Hippocampal formation (tissue), 2 donors: ENCODE measurements at regions not wholly inside any gene's neighbourhood (a gene's known extent, or its start where the extent isn't known, plus 50 kb on each side); places are given as distances from the start of the nearest gene placed in this dataset.
"Not testable (repeated sequence)": the region's sequence is repeated elsewhere in the genome, so short reads cannot be mapped to it uniquely, and the experiment has no call there.

Experiments used
- DNase-seq, 2 donors: peaks; one replicate each; lab custom pipeline; 2025; lab: John Stamatoyannopoulos, UW

DNA sequence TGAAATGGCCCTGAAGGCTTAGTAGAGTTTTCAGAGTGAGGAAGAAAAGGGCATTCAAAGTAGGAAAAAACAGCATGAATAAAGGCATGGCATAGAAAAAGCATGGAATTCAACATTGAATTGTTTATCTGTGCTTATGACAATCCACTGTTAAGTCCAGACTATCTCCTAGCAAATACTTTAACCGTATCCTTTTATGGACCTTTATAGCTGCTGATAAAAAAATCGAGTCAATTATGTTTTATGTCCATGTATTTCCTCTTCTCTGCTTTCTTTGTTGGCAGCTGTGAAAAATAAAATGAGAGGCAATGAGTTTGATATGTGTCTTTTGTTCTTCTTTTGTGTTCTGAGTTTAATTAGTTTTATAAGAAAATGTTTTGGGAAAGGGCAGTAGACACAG lies 70.4 kb downstream of the TDRD15 start:
- no peak for DNase-seq

DNA sequence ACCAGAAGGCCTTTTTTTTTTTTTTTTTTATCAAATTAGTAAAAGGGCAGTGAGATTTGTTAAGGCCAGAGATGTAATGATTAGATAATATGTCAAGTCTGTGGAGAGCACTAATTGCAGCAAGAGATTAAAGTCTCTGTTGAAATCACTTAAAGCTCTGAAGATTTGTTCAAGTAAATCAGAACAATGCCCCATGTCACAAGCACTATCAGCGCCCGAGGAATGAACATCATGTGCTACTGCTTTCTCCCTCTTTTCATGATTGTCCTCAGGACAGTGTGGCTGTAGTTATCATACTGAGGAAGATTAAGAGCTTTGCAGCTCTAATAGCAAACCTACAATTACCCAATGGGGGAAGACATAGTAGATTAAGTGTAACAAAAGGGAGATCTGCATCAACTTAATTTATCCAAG lies 71.1 kb downstream of the TDRD15 start:
- DNase-seq = no peak

DNA sequence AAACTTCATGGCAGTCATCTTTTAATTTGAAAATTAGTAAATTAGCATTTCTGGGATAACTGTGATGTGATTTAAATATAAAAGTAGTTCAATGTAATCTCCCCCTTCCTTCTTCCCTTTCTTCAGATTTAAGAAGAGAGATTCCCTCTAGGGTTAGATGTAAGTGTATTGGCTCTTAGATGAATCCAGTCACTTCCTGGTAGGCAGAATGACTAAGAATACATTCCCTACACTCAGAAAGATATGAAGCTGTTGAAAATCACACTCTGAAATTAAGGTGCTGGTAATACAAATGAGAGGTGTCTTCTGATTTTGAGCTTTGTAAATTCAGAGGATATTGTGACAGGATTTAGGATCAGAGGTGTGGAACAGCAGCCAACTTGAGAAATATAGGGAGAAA lies 71.6 kb downstream of the TDRD15 start:
- DNase-seq = no peak

DNA sequence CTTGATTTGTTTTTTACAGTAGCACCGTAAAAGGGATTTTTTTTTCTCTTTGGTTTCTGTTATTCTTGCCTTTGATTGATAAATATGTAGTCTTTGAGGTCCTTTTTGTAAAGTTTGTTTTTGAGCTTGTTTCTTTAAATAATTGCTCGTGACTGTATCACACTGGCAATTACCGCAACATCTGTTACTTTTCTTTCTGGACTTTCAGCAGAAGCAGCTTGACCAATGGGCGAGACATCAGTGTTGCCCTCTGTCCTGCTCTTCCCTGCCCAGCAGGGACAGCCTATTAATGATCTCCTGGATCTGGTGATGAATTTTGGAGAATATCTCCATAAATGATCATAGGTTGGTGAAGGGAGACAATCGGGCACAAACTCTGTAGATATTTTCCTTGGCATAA lies 74.9 kb downstream of the TDRD15 start:
- no peak for DNase-seq

- DNase-seq = no peak
Measured at GRCh38 chr2:21203976-21204375, 80.2 kb downstream of the TDRD15 start.

DNA sequence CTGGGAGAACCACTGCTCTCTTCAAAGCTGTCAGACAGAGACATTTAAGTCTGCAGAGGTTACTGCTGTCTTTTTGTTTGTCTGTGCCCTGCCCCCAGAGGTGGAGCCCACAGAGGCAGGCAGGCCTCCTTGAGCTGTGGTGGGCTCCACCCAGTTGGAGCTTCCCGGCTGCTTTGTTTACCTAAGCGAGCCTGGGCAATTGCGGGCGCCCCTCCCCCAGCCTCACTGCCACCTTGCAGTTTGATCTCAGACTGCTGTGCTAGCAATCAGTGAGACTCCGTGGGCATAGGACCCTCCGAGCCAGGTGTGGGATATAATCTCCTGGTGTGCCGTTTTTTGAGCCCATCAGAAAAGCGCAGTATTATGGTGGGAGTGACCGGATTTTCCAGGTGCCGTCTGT lies 90.3 kb downstream of the TDRD15 start:
- DNase-seq = not testable (repeated sequence)

DNA sequence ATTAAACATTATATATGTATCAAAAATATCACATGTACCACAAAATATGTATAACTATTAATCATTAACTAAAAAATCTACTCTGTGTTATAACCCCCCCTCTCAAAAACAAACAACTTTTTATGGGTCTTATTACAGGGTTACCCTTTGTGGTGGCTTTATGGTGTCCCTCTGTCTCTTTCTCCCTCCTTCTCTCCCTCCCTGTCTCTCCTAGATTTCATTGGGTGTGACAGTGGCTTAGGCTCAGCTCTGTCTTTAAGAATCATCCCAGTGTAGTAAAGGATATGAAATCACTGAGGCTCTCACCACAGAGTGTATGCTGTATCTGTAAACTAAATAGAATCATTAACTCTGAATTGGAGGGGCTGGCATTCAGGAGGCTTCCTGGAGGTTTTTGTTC lies 93.7 kb downstream of the TDRD15 start:
- no peak for DNase-seq

DNA sequence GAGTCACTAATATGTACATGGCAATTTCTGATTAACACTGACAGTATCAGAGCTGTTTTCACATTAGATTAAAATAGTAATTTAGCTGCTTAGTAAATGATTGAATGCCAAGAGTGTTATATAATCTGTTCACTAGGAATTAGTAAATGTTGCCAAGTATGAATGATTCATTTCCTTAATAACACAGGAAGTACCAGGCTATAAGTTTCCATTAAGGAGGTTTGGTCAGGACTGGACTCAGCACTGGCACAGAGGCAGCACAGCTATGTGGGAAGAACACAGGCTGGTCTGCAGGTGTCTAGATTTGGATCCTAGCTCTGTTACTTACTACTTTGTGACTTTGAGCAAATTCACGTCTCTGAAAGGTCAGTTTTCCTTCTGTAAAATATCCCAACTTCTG lies 97.2 kb downstream of the TDRD15 start:
- DNase-seq = no peak

DNA sequence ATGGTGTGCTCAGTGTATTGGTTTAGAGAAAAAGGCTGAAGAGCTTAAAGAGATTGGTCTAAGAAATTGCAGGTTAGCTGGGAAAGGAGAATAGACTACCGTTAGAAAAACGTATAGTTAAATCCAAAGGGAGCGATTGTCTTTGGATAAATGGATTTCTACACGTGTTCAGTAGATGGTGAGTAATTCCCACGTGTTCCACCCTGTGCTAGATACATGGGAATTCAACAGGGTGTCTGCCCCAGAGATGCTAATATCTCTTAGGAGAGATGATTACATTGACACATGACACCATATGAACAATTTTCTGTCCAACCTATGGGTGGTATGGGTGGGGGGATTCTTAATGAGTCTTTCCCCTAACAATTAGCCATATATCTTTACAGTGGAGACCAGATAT lies 99.8 kb downstream of the TDRD15 start:
- DNase-seq = no peak

GRCh38 chr2:21228041-21228895 lies 104.5 kb downstream of the TDRD15 start:
- no peak for DNase-seq

- no peak for DNase-seq
Measured at GRCh38 chr2:21229302-21229701, 105.5 kb downstream of the TDRD15 start.

DNA sequence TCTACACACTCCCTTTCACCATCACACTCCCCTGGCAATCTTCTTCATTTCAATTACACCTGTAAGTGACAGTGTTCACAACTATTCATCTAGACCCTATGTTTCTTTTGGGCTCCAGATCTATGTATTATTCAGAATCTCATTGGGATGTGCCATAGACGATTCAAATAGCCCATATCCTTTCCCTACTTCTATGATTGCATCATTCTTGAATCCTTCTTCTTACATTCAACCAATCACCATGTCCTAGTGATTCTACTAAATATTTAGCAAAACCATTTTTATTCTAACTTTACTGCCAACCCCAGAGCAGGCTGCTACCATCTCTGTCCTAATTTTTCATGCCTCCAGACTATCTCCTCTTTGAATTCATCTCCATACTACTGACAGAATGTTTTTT lies 106.4 kb downstream of the TDRD15 start:
- DNase-seq = no peak

DNA sequence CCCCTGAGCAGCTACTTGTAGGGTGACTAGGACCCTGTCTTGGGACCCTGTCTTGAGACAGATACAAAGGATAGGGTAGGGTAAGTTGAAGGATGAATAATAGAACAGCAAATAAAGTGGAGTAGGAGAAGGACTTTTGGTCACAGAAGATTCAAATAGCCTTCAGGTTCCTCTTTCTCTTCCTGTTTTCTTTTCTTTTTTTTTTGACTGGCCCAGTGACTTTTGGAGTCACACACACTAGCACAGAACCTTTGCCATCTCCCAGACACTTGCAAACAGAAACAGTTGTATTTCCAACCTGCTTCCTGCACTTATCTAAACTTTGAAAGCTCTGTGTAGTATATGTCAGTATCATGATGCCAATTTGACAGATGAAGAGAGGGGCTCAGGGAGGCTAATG lies 108.2 kb downstream of the TDRD15 start:
- DNase-seq = no peak

DNA sequence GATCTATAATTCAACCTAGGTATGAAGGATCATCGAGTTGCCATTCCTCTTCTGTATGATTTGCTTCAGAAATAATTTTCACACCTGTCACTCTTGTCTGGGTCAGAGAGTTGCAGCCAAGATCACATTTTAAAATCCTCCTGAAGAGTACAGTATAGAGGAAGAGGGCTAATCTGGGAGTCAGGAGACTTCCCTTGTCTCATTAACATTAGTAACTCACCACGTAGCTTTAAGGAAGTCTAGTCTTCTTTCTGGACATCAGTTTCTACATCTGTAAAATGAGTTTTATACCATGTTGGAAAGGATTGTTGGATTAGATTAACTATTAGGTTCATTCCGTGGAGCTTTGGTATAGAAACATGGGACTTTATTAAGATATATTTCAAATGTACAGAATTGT lies 109.4 kb downstream of the TDRD15 start:
- DNase-seq = no peak

GRCh38 chr2:21234001-21234400 lies 110.2 kb downstream of the TDRD15 start:
- no peak for DNase-seq

DNA sequence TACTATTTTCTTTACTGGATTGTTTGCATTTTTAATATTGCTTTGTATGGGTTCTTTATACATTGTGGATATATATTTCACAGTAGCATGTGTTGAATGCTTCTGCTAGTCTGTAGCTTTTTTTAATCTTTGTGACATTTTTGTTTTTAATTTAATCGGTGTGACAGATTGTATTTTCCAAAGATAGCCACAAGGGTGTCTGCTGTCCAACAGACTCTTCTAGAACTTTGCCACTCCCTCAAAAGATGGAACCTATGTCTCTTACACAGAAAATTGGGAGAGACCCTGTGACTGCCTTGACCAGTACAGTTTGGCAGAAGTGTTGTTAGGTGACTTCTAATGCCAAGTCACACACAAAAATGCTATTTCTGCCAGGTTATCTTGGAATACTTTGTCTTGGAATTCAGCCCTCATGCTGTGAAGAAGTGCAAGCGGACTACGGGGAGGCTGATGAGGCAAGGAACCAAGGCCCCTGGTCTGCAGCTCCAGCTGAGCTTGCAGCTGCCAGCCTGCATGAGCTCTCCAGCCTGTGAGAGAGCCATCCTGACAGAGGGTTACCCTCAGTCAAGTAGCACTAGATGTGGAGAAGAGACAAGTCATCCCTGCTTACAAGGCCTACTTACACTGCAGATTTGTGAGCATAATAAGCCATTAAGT lies 110.8 kb downstream of the TDRD15 start:
- no peak for DNase-seq

DNA sequence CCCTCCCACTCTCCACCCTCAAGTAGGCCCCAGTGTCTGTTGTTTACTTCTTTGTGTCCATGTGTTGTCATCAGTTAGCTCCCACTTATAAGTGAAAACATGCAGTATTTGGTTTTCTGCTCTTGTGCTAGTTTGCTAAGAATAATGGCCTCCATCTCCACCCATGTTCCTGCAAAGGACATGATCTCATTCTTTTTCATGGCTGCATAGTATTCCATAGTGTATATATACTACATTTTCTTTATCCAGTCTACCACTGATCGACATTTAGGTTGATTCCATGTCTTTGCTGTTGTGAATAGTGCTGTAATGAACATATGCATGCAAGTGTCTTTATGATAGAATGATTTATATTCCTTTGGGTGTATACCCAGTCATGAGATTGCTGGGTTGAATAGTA lies 116.0 kb downstream of the TDRD15 start:
- DNase-seq = not testable (repeated sequence)

DNA sequence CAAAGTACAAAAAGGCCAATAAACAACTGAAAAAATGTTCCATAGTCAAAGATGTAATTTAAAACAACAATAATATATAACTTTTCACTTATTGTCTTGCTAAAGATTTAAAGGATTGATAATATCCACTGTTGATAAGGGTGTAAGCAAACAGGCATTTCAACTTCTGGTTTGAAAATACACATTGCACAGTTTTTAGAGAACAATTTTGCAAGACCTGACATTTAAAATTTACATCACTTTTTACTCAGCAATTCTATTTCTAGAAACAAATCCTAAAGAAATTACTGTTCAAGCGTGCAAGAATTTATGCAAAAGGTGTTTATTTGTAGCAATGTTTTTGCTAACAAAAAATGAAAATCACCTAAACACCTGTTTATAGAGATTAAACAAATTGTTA lies 120.4 kb downstream of the TDRD15 start:
- no peak for DNase-seq

DNA sequence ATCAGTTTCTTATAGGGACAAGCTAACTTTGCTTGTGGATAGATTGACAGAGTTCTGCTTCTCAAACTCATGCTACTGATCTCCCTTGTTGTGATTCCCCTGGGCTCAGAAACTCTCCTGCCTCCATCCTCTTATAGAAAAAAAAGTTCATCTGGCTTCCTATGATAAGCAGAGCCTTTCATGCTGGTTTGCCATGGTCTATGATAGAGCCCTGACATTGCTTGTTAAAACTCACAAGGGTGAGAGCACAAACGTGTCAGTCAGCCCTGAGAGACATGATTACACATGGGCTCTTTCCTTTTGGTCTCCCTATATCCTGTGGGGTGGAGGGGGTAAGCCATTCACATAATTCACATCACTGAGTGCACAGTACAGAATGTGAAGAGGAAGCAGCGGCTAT lies 121.8 kb downstream of the TDRD15 start:
- DNase-seq = no peak

- no peak for DNase-seq
Measured at GRCh38 chr2:21249367-21249766, 125.6 kb downstream of the TDRD15 start.

DNA sequence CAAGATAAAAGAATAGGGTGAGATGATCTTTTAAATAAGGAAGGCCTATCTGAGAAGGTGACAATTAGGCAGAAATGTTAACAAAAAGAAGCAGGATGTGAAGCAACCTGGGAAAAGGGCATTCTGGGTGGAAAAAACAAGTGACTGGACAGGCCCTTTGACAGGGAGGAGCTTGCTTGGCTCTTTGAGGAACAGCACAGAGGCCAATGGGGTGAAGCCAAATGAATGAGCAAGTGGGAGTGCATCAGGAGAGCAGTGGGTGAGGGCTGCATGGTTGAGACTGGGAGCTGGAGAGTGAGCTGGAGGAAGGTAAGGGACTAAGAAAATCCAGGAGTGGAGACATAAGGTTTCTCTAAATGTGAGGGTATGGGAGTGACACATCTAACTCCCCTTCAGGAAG lies 126.9 kb downstream of the TDRD15 start:
- no peak for DNase-seq

DNA sequence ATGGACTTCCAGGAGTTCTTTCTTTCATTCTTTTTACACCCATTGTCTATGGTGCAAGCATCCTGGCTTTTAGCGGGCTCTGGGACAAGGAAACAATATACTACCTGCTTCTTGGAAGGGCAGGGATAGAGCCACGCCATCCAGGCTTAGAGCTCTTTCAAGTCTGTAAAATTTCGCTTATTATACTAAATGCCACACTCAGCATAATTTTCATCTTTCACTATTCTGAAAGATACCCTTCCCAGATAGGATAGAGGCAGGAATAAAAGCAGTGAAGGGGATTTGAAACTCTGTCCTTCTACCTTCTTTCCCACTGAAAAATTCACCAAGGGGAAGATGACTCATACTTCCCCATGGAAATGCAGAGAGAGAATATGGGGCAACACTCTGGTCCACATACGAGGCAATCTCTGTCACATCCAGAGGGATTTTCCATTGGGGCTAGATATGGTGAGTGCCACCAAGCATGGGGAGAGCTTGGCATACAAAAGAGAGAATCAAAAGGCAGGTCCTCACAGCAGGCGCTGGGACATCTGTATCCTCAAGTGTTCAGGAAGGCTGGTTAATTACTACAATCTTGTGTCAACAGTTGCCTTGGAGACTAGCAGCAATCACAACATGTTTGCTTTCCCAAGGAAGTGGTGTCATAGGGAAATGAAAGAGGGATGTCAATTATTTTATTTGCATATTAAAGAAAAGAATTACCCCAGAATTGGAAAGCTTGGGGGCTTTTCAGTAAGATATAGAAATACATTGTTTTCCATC lies 127.6 kb downstream of the TDRD15 start:
- no peak for DNase-seq
